ENCODE measurements at regions not wholly inside any gene's neighbourhood (a gene's known extent, or its start where the extent isn't known, plus 50 kb on each side); places are given as distances from the start of the nearest gene placed in this dataset.
"Not testable (repeated sequence)": the region's sequence is repeated elsewhere in the genome, so short reads cannot be mapped to it uniquely, and the experiment has no call there.

GRCh38 chr10:100664316-100665149 is 80.8 kb upstream of the PAX2 start:
- DNase-seq = no peak

GRCh38 chr10:100666634-100667033 is 78.7 kb upstream of the PAX2 start:
- DNase-seq = not testable (repeated sequence)

GRCh38 chr10:100669616-100670015 is 75.8 kb upstream of the PAX2 start:
- no peak for DNase-seq

GRCh38 chr10:100670368-100670767 is 75.0 kb upstream of the PAX2 start:
- no peak for DNase-seq

- peak; percentile 54 for DNase-seq
These were observed 74.4 kb upstream of the PAX2 start for GRCh38 chr10:100670828-100671479.

GRCh38 chr10:100672199-100672598 is 73.2 kb upstream of the PAX2 start:
- no peak for DNase-seq

GRCh38 chr10:100677290-100677945 is 68.0 kb upstream of the PAX2 start:
- DNase-seq = no peak

GRCh38 chr10:100679327-100679726 is 66.1 kb upstream of the PAX2 start:
- DNase-seq = no peak

GRCh38 chr10:100683004-100683403 is 62.4 kb upstream of the PAX2 start:
- DNase-seq = no peak

- DNase-seq = no peak
These were observed 61.7 kb upstream of the PAX2 start for GRCh38 chr10:100683545-100684300.

GRCh38 chr10:100684688-100685235 is 60.6 kb upstream of the PAX2 start:
- no peak for DNase-seq

- DNase-seq = no peak
These were observed 60.1 kb upstream of the PAX2 start for GRCh38 chr10:100685331-100685730.

- no peak for DNase-seq
These were observed 58.0 kb upstream of the PAX2 start for GRCh38 chr10:100687143-100688003.

GRCh38 chr10:100688201-100688600 is 57.2 kb upstream of the PAX2 start:
- no peak for DNase-seq

- no peak for DNase-seq
These were observed 51.6 kb upstream of the PAX2 start for GRCh38 chr10:100693821-100694220.
